B cell (primary cell): ENCODE measurements at regions not wholly inside any gene's neighbourhood (a gene's known extent, or its start where the extent isn't known, plus 50 kb on each side); places are given as distances from the start of the nearest gene placed in this dataset.

ENCODE experiments used
- ATAC-seq: fragments of 200-7000 bp; cut with Tn5 transposase; one replicate; pipeline ENCODE4 v1.10.0; 2021; ENCODE audit warnings: low read depth, mild to moderate bottlenecking, moderate number of reproducible peaks, moderate library complexity
- CTCF ChIA-PET: fragments of 350-600 bp; sonication (Branson Sonifier 250); formaldehyde crosslinking; loops from one replicate; lab custom pipeline; 2021; ENCODE audit warnings: antibody characterized with exemption, inconsistent platforms; lab: Charles Lee
- POLR2A ChIA-PET: fragments of 350-600 bp; sonication (Branson Sonifier 250); formaldehyde crosslinking; loops from one replicate; lab custom pipeline; 2021; ENCODE audit warnings: antibody characterized with exemption; lab: Charles Lee
- DNase-seq: peaks from one replicate; pipeline ENCODE4 v3.0.0; 2013
- H2AFZ ChIP-seq: 2 replicates; pipeline ENCODE4 v1.6.1; 2012; ENCODE audit warnings: mild to moderate bottlenecking, low read depth, low read length; ENCODE audit not compliant: insufficient read depth, poor library complexity, severe bottlenecking
- H3K27ac ChIP-seq, 2 donors: 1 replicate in 1 of 2; 2 replicates in 1 of 2; pipeline ENCODE4 v1.5.1; 2012 to 2013; ENCODE audit warnings: low read length in 2 of 2, mild to moderate bottlenecking in 2 of 2, moderate library complexity in 1 of 2
- H3K27me3 ChIP-seq, 4 experiments: fragments of 200-600 bp in 1 of 4; sonication (generic) in 1 of 4; replicated peaks in 1 of 4; 1 replicate in 2 of 4; 2 replicates in 2 of 4; pipeline versions ENCODE4 v1.6.1 to v1.7.0; 2013 to 2016; ENCODE audit warnings: low read length in 3 of 4, mild to moderate bottlenecking in 2 of 4, mixed read lengths in 1 of 4, moderate library complexity in 1 of 4; ENCODE audit not compliant: insufficient read depth in 4 of 4, control insufficient read depth in 3 of 4; ENCODE audit errors: control extremely low read depth in 1 of 4
- H3K36me3 ChIP-seq, 2 experiments: replicated peaks in 1 of 2; 1 replicate in 1 of 2; 2 replicates in 1 of 2; pipeline versions ENCODE4 v1.6.1 to v1.7.1; 2013; ENCODE audit warnings: low read length in 1 of 2; ENCODE audit not compliant: insufficient read depth in 2 of 2, control insufficient read depth in 1 of 2; ENCODE audit errors: control extremely low read depth in 1 of 2, extremely low read depth in 1 of 2
- H3K4me1 ChIP-seq, 2 donors: fragments of 200-600 bp in 1 of 2; sonication (generic) in 1 of 2; 1 replicate in 1 of 2; 2 replicates in 1 of 2; pipeline versions ENCODE4 v1.5.1 to v1.6.1; 2013 to 2017; ENCODE audit warnings: low read length in 2 of 2; ENCODE audit not compliant: control insufficient read depth in 2 of 2, insufficient read depth in 2 of 2
- H3K4me2 ChIP-seq: replicated peaks from 2 replicates; pipeline ENCODE3; 2012; ENCODE audit warnings: mild to moderate bottlenecking, low read depth, low read length; ENCODE audit not compliant: poor library complexity, severe bottlenecking
- H3K4me3 ChIP-seq, 5 experiments: fragments of 200-600 bp in 1 of 5; sonication (generic) in 1 of 5; 1 replicate in 3 of 5; 2 replicates in 2 of 5; pipeline versions ENCODE4 v1.5.1 to v1.7.0; 2011 to 2016; ENCODE audit warnings: low read length in 4 of 5, mild to moderate bottlenecking in 4 of 5, low read depth in 2 of 5, control low read depth in 1 of 5, moderate library complexity in 1 of 5; ENCODE audit not compliant: insufficient read depth in 1 of 5; ENCODE audit errors: control extremely low read depth in 1 of 5, extremely low read depth in 1 of 5
- H3K79me2 ChIP-seq: fragments of 200-600 bp; sonication (generic); one replicate; pipeline ENCODE4 v1.6.0; 2016; ENCODE audit warnings: low read length; ENCODE audit not compliant: control insufficient read depth, insufficient read depth
- H3K9ac ChIP-seq: fragments of 200-600 bp; sonication (generic); 2 replicates; pipeline ENCODE4 v1.6.1; 2017; ENCODE audit warnings: mild to moderate bottlenecking, low read length, moderate library complexity
- H3K9me3 ChIP-seq, 3 donors: one replicate each; pipeline versions ENCODE4 v1.6.1 to v1.7.1; 2013; ENCODE audit warnings: low read length in 2 of 3; ENCODE audit not compliant: control insufficient read depth in 2 of 3, insufficient read depth in 1 of 3; ENCODE audit errors: control extremely low read depth in 1 of 3
- H4K20me1 ChIP-seq: 2 replicates; pipeline ENCODE4 v1.6.0; 2012; ENCODE audit warnings: mild to moderate bottlenecking, low read length; ENCODE audit not compliant: insufficient read depth, control insufficient read depth, poor library complexity, severe bottlenecking
- H3K27ac Mint-ChIP-seq: one replicate; pipeline ENCODE4 v1.8.0; 2021; ENCODE audit warnings: mixed read lengths
- H3K27me3 Mint-ChIP-seq: one replicate; pipeline ENCODE4 v1.8.0; 2021; ENCODE audit warnings: mixed read lengths
- H3K4me1 Mint-ChIP-seq: one replicate; pipeline ENCODE4 v1.8.0; 2021; ENCODE audit warnings: mixed read lengths
- H3K4me3 Mint-ChIP-seq: one replicate; pipeline ENCODE4 v1.8.0; 2021; ENCODE audit warnings: mixed read lengths
- H3K9me3 Mint-ChIP-seq: one replicate; pipeline ENCODE4 v1.8.0; 2022; ENCODE audit warnings: mixed read lengths; ENCODE audit not compliant: insufficient read depth
- CTCF ChIP-seq: fragments of 200-600 bp; IDR thresholded peaks from one replicate; pipeline ENCODE4 v1.8.0; 2022; ENCODE audit warnings: antibody characterized with exemption, mild to moderate bottlenecking
- EZH2 ChIP-seq: IDR thresholded peaks from 2 replicates; pipeline ENCODE4 v1.6.1; 2012; ENCODE audit warnings: borderline replicate concordance, low read depth, mild to moderate bottlenecking, moderate library complexity, low read length; ENCODE audit not compliant: insufficient read depth, poor library complexity, severe bottlenecking
- WGBS: methylation state at CpG from one replicate; pipeline ENCODE4 v1.1.5; 2013; ENCODE audit warnings: missing lambda C conversion rate; ENCODE audit not compliant: insufficient coverage; 5-methylcytosine and 5-hydroxymethylcytosine counted together
- intact Hi-C: fragments of 100-400 bp; cut with micrococcal nuclease; formaldehyde crosslinking; loops from one replicate; pipeline ENCODE4 v1.10.0; 2022

- Histone ChIP-seq H3K4me2 (no peak overlapping the region), H3K4me3 (no peak overlapping the region), H3K4me1 (no peaks in the 10 kb centered on the region), H3K27me3 (no peaks in the 10 kb centered on the region), H4K20me1 (no peaks in the 10 kb centered on the region), H3K79me2 (no peaks in the 10 kb centered on the region), H3K27ac (no peak overlapping the region), H3K9ac (no peak overlapping the region), H2AFZ (no peak overlapping the region), H3K36me3 (no peaks in the 10 kb centered on the region), H3K9me3 (peaks cover 0 to 6% (median 0%) of the 10 kb centered on the region in 3 donors)
- Mint-ChIP-seq H3K27ac (no peak overlapping the region), H3K9me3 (peaks cover 5% of the 10 kb centered on the region), H3K4me1 (no peaks in the 10 kb centered on the region), H3K27me3 (no peaks in the 10 kb centered on the region), H3K4me3 (no peak overlapping the region)
- ATAC-seq (no peak), DNase-seq (no peak)
- TF ChIP-seq EZH2, result no peak
- TF ChIP-seq CTCF, result no peak
- intact Hi-C loops, result no loop called here
- ChIA-PET POLR2A (no interaction called here), CTCF (no interaction called here)
- 100% methylated on average over 4 of the region's 5 CpGs for WGBS
Observed at GRCh38 chr14:84453307-84453950, 1076.5 kb upstream of the FLRT2 start.

- Histone ChIP-seq H3K9ac (no peak overlapping the region), H2AFZ (no peak overlapping the region), H4K20me1 (no peaks in the 10 kb centered on the region), H3K4me3 (no peak overlapping the region), H3K4me2 (no peak overlapping the region), H3K4me1 (no peaks in the 10 kb centered on the region), H3K36me3 (no peaks in the 10 kb centered on the region), H3K27ac (no peak overlapping the region), H3K27me3 (no peaks in the 10 kb centered on the region), H3K79me2 (no peaks in the 10 kb centered on the region), H3K9me3 (peaks cover 0 to 6% (median 0%) of the 10 kb centered on the region in 3 donors)
- ChIA-PET POLR2A (no interaction called here), CTCF (no interaction called here)
- intact Hi-C loops, result no loop called here
- H3K9me3 Mint-ChIP-seq, result peaks cover 5% of the 10 kb centered on the region
- TF ChIP-seq CTCF, result no peak
- ATAC-seq (no peak), DNase-seq (no peak)
- WGBS, result no CpG with 5 or more reads among the region's 4 CpGs
- no peaks in the 10 kb centered on the region for H3K27me3 Mint-ChIP-seq
- H3K4me1 Mint-ChIP-seq, result no peaks in the 10 kb centered on the region
- no peak overlapping the region for H3K27ac Mint-ChIP-seq
- no peak overlapping the region for H3K4me3 Mint-ChIP-seq
Observed at GRCh38 chr14:84454114-84454513, 1075.8 kb upstream of the FLRT2 start.
